HCT116 (cell line): ENCODE measurements at regions not wholly inside any gene's neighbourhood (a gene's known extent, or its start where the extent isn't known, plus 50 kb on each side); places are given as distances from the start of the nearest gene placed in this dataset.

ENCODE experiments used
- ATAC-seq: fragments of 200-7000 bp; cut with Tn5 transposase; 2 replicates; pipeline ENCODE4 v1.9.1; 2020; ENCODE audit warnings: mild to moderate bottlenecking, moderate library complexity
- BruUV-seq: library from RNA; stranded (reverse); fragments of 400-500 nt; replicated peaks from 2 replicates; lab custom pipeline; 2021; lab: Mats Ljungman, UMichigan
- CTCF ChIA-PET: fragments of 300-600 bp; sonication (Branson Sonifier 250); formaldehyde crosslinking; loops from one replicate; lab custom pipeline; 2021; ENCODE audit warnings: antibody characterized with exemption; lab: Charles Lee
- POLR2A ChIA-PET: fragments of 300-600, 350-600 bp; sonication (Branson Sonifier 250); formaldehyde crosslinking; loops from one replicate; lab custom pipeline; 2021; ENCODE audit warnings: antibody characterized with exemption; lab: Charles Lee
- RAD21 ChIA-PET, 2 experiments: fragments of 300-600 bp; sonication (Branson Sonifier 250); formaldehyde crosslinking; loops; one replicate each; lab custom pipeline; 2023; ENCODE audit warnings: low total read pairs in 2 of 2; ENCODE audit not compliant: uncharacterized antibody in 2 of 2, unreplicated experiment in 2 of 2, low non-redundant PET in 1 of 2; lab: Charles Lee
- DNase-seq: peaks from one replicate; pipeline ENCODE4 v3.0.0-alpha.2; 2010; ENCODE audit warnings: low read depth, low spot score
- H2AFZ ChIP-seq: fragments of 200-600 bp; shearing (Covaris generic), sonication (generic); 2 replicates; pipeline ENCODE4 v1.6.1; 2017; ENCODE audit warnings: low read depth, mixed run types, mixed read lengths, antibody characterized with exemption, low read length; ENCODE audit not compliant: poor library complexity, severe bottlenecking
- H3K27ac ChIP-seq: 2 replicates; pipeline ENCODE4 v1.5.1; 2012; ENCODE audit warnings: low read depth, low read length
- H3K27me3 ChIP-seq: fragments of 200-600 bp; sonication (generic); 2 replicates; pipeline ENCODE4 v1.6.1; 2016; ENCODE audit warnings: mixed run types, low read length, mixed read lengths; ENCODE audit not compliant: insufficient read depth
- H3K36me3 ChIP-seq, 2 experiments: fragments of 200-500 bp in 1 of 2; fragments of 200-600 bp in 1 of 2; sonication (Bioruptor generic) in 1 of 2; sonication (generic) in 1 of 2; 2 replicates each; pipeline versions ENCODE4 v1.5.1 to v1.6.1; 2014 to 2016; ENCODE audit warnings: low read length in 2 of 2, inconsistent platforms in 1 of 2, mixed read lengths in 1 of 2, mixed run types in 1 of 2; ENCODE audit not compliant: insufficient read depth in 2 of 2, control insufficient read depth in 1 of 2
- H3K4me1 ChIP-seq, 2 experiments: fragments of 200-600 bp in 1 of 2; sonication (generic) in 1 of 2; 2 replicates each; pipeline versions ENCODE4 v1.5.1 to v1.6.1; 2012 to 2017; ENCODE audit warnings: low read length in 2 of 2, inconsistent platforms in 1 of 2, mild to moderate bottlenecking in 1 of 2, mixed read lengths in 1 of 2, mixed run types in 1 of 2, moderate library complexity in 1 of 2; ENCODE audit not compliant: insufficient read depth in 2 of 2, control insufficient read depth in 1 of 2
- H3K4me2 ChIP-seq: fragments of 200-600 bp; sonication (generic); 2 replicates; pipeline ENCODE4 v1.6.1; 2017; ENCODE audit warnings: mixed run types, low read length, mixed read lengths
- H3K4me3 ChIP-seq, 2 experiments: fragments of 200-600 bp in 1 of 2; sonication (generic) in 1 of 2; replicated peaks in 1 of 2; 2 replicates each; pipeline ENCODE4 v1.5.1; 2011 to 2016; ENCODE audit warnings: low read length in 2 of 2, control low read depth in 1 of 2, low read depth in 1 of 2, mild to moderate bottlenecking in 1 of 2, mixed read lengths in 1 of 2, mixed run types in 1 of 2
- H3K79me2 ChIP-seq: fragments of 200-600 bp; sonication (generic); 2 replicates; pipeline ENCODE4 v1.6.1; 2017; ENCODE audit warnings: mild to moderate bottlenecking, mixed run types, low read length, moderate library complexity, mixed read lengths; ENCODE audit not compliant: insufficient read depth
- H3K9ac ChIP-seq: fragments of 200-600 bp; sonication (generic); 2 replicates; pipeline ENCODE4 v1.6.1; 2016; ENCODE audit warnings: low read length, mixed read lengths
- H3K9me2 ChIP-seq: fragments of 200-600 bp; sonication (generic), shearing (Covaris generic); 2 replicates; pipeline ENCODE4 v1.6.1; 2017; ENCODE audit warnings: mixed run types, mild to moderate bottlenecking, moderate library complexity; ENCODE audit not compliant: insufficient read depth
- H3K9me3 ChIP-seq, 2 experiments: fragments of 200-500 bp in 1 of 2; fragments of 200-600 bp in 1 of 2; sonication (Bioruptor generic) in 1 of 2; sonication (generic) in 1 of 2; 2 replicates each; pipeline ENCODE4 v1.6.1; 2014 to 2017; ENCODE audit warnings: low read length in 2 of 2, mixed read lengths in 2 of 2, inconsistent platforms in 1 of 2, low read depth in 1 of 2, mild to moderate bottlenecking in 1 of 2, mixed run types in 1 of 2, moderate library complexity in 1 of 2; ENCODE audit not compliant: control insufficient read depth in 1 of 2, insufficient read depth in 1 of 2
- H4K20me1 ChIP-seq: fragments of 200-600 bp; sonication (generic), shearing (Covaris generic); 2 replicates; pipeline ENCODE4 v1.6.1; 2017; ENCODE audit warnings: mixed run types, mild to moderate bottlenecking, moderate library complexity; ENCODE audit not compliant: insufficient read depth
- CEBPB ChIP-seq: IDR thresholded peaks from 2 replicates; pipeline ENCODE4 v1.6.1; 2012; ENCODE audit warnings: low read depth
- CTCF ChIP-seq, 3 experiments: fragments of 200-600 bp in 1 of 3; sonication (generic) in 1 of 3; IDR thresholded peaks in 2 of 3; conservative IDR thresholded peaks in 1 of 3; 2 replicates each; pipeline ENCODE4 v1.5.1; 2012 to 2017; ENCODE audit warnings: low read depth in 2 of 3, low read length in 2 of 3, antibody characterized with exemption in 1 of 3, borderline replicate concordance in 1 of 3, control low read depth in 1 of 3, mild to moderate bottlenecking in 1 of 3, mixed read lengths in 1 of 3, mixed run types in 1 of 3, moderate library complexity in 1 of 3; ENCODE audit not compliant: insufficient read depth in 1 of 3
- EGR1 ChIP-seq: IDR thresholded peaks from 2 replicates; pipeline ENCODE4 v1.6.1; 2012; ENCODE audit warnings: low read depth
- EZH2 ChIP-seq: fragments of 200-600 bp; sonication (generic); IDR thresholded peaks from 2 replicates; pipeline ENCODE4 v1.6.1; 2017; ENCODE audit warnings: antibody characterized with exemption, mixed run types
- EZH2phosphoT487 ChIP-seq: fragments of 200-600 bp; IDR thresholded peaks from 2 replicates; pipeline ENCODE4 v1.6.1; 2018; ENCODE audit warnings: antibody characterized with exemption, borderline replicate concordance
- FOSL1 ChIP-seq: IDR thresholded peaks from 2 replicates; pipeline ENCODE4 v1.6.1; 2012; ENCODE audit warnings: low read depth
- MAX ChIP-seq: IDR thresholded peaks from 2 replicates; pipeline ENCODE4 v1.6.1; 2012
- POLR2A ChIP-seq: IDR thresholded peaks from 2 replicates; pipeline ENCODE4 v1.7.0; 2011; ENCODE audit warnings: borderline replicate concordance; ENCODE audit not compliant: insufficient read depth, insufficient read length; ENCODE audit errors: extremely low read depth
- POLR2AphosphoS5 ChIP-seq: IDR thresholded peaks from 2 replicates; pipeline ENCODE4 v1.6.1; 2011; ENCODE audit warnings: mild to moderate bottlenecking, low read depth, low read length, moderate library complexity
- RAD21 ChIP-seq: IDR thresholded peaks from 2 replicates; pipeline ENCODE4 v1.6.1; 2012; ENCODE audit warnings: low read depth, mild to moderate bottlenecking
- REST ChIP-seq: IDR thresholded peaks from 2 replicates; pipeline ENCODE4 v1.6.1; 2012; ENCODE audit warnings: low read depth
- SIN3A ChIP-seq: IDR thresholded peaks from 2 replicates; pipeline ENCODE4 v1.6.1; 2012; ENCODE audit warnings: low read depth
- SRF ChIP-seq: IDR thresholded peaks from 2 replicates; pipeline ENCODE4 v1.6.1; 2012; ENCODE audit warnings: low read depth
- TCF7L2 ChIP-seq: IDR thresholded peaks from 2 replicates; pipeline ENCODE4 v1.7.0; 2011; ENCODE audit warnings: borderline replicate concordance, inconsistent platforms; ENCODE audit not compliant: insufficient read depth, insufficient read length; ENCODE audit errors: extremely low read depth
- YY1 ChIP-seq: IDR thresholded peaks from 2 replicates; pipeline ENCODE4 v1.6.1; 2011; ENCODE audit warnings: low read length, low read depth, moderate library complexity, mild to moderate bottlenecking; ENCODE audit not compliant: insufficient replicate concordance; ENCODE audit errors: extremely low read depth
- ZBTB33 ChIP-seq: IDR thresholded peaks from 2 replicates; pipeline ENCODE4 v1.6.1; 2011; ENCODE audit warnings: mild to moderate bottlenecking, low read length, moderate library complexity; ENCODE audit not compliant: insufficient replicate concordance; ENCODE audit errors: extremely low read depth
- ZFX ChIP-seq: fragments of 450-650 bp; IDR thresholded peaks from 2 replicates; pipeline ENCODE4 v1.6.1; 2017
- ZNF274 ChIP-seq: fragments of 200-500 bp; sonication (Bioruptor generic); IDR thresholded peaks from 2 replicates; pipeline ENCODE4 v1.6.1; 2014; ENCODE audit warnings: mild to moderate bottlenecking, low read depth, low read length, inconsistent platforms
- intact Hi-C: fragments of 100-400 bp; cut with micrococcal nuclease; formaldehyde crosslinking; loops from 2 replicates; pipeline ENCODE4 v1.10.0; 2022

GRCh38 chr6:120320481-120321162, 971.1 kb upstream of the MAN1A1 start:
- Histone ChIP-seq H3K27ac (no peak overlapping the region), H3K9ac (no peak overlapping the region), H3K79me2 (no peaks in the 10 kb centered on the region), H3K36me3 (no peaks in the 10 kb centered on the region), H2AFZ (no peak overlapping the region), H3K4me3 (no peak overlapping the region), H4K20me1 (no peaks in the 10 kb centered on the region), H3K9me2 (no peaks in the 10 kb centered on the region), H3K4me2 (no peak overlapping the region), H3K4me1 (no peaks in the 10 kb centered on the region), H3K9me3 (no peaks in the 10 kb centered on the region), H3K27me3 (no peaks in the 10 kb centered on the region)
- POLR2A ChIA-PET: no interaction called here
- BruUV-seq: no TSS peak
- CTCF ChIA-PET: no interaction called here
- RAD21 ChIA-PET: no interaction called here
- ATAC-seq (no peak), DNase-seq (no peak)
- no peak for TF ChIP-seq CEBPB
- no peak for TF ChIP-seq SIN3A
- no peak for TF ChIP-seq TCF7L2
- no peak for TF ChIP-seq ZBTB33
- no peak for TF ChIP-seq POLR2A
- TF ChIP-seq EGR1: no peak
- no peak for TF ChIP-seq YY1
- TF ChIP-seq EZH2phosphoT487: no peak
- no peak for TF ChIP-seq FOSL1
- TF ChIP-seq REST: no peak
- TF ChIP-seq MAX: no peak
- no peak for TF ChIP-seq ZNF274
- no peak for TF ChIP-seq SRF
- no peak for TF ChIP-seq POLR2AphosphoS5
- no peak for TF ChIP-seq CTCF (IDR thresholded peaks at IDR 0.05 in 2 of 3, conservative IDR thresholded peaks at IDR 0.05 in 1 of 3; ENCODE audit: borderline replicate concordance in 1 of 3, insufficient read depth in 1 of 3, low read depth in 2 of 3, low read length in 2 of 3)
- no peak for TF ChIP-seq RAD21
- no peak for TF ChIP-seq EZH2
- TF ChIP-seq ZFX: no peak
- intact Hi-C loops: no loop called here
